Stomach (tissue), 4 donors: ENCODE measurements at regions not wholly inside any gene's neighbourhood (a gene's known extent, or its start where the extent isn't known, plus 50 kb on each side); places are given as distances from the start of the nearest gene placed in this dataset.

Experiments
- EP300 ChIP-seq: sonication (generic); formaldehyde crosslinking; IDR thresholded peaks from one replicate; pipeline ENCODE4 v1.6.1; 2017; ENCODE audit warnings: antibody characterized with exemption
- POLR2A ChIP-seq, 4 donors: fragments of 450-650 bp; IDR thresholded peaks; one replicate each; pipeline ENCODE4 v1.6.1; 2016; ENCODE audit warnings: antibody characterized with exemption in 4 of 4, control low read depth in 2 of 4, mild to moderate bottlenecking in 1 of 4, moderate library complexity in 1 of 4
- POLR2AphosphoS5 ChIP-seq, 3 donors: sonication (generic); formaldehyde crosslinking; IDR thresholded peaks; one replicate each; pipeline ENCODE4 v1.6.1; 2016; ENCODE audit warnings: antibody characterized with exemption in 3 of 3
- TF ChIP-seq, protein P1 (sequence below), 7 experiments: fragments of 450-650 bp in 4 of 7; fragments of 200-600 bp in 3 of 7; sonication (generic) in 3 of 7; IDR thresholded peaks; one replicate each; pipeline ENCODE4 v1.5.1; 2016 to 2019; ENCODE audit warnings: antibody characterized with exemption in 7 of 7, control low read depth in 2 of 7, mild to moderate bottlenecking in 1 of 7

DNA sequence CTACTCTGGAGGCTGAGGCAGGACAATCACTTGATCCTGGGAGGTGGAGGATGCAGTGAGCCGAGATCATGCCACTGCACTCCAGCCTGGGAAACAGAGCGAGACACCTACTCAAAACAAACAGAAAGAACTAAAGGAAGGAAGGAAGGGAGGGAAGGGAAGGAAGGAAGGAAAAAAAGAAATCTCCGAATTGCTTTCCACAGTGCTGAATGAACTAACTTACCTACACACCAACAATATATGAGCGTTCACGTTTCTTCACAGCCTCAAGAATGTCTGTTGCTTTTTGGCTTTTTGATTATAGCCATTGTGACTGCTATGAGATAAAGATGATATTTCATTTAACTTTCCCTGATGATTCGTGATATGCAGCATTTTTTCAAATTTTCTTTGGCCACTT lies 1343.7 kb downstream of the LRFN5 start:
- TF ChIP-seq, protein P1, sequence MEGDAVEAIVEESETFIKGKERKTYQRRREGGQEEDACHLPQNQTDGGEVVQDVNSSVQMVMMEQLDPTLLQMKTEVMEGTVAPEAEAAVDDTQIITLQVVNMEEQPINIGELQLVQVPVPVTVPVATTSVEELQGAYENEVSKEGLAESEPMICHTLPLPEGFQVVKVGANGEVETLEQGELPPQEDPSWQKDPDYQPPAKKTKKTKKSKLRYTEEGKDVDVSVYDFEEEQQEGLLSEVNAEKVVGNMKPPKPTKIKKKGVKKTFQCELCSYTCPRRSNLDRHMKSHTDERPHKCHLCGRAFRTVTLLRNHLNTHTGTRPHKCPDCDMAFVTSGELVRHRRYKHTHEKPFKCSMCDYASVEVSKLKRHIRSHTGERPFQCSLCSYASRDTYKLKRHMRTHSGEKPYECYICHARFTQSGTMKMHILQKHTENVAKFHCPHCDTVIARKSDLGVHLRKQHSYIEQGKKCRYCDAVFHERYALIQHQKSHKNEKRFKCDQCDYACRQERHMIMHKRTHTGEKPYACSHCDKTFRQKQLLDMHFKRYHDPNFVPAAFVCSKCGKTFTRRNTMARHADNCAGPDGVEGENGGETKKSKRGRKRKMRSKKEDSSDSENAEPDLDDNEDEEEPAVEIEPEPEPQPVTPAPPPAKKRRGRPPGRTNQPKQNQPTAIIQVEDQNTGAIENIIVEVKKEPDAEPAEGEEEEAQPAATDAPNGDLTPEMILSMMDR (IDR thresholded peaks at IDR 0.05), result no peak
- no peak for TF ChIP-seq POLR2AphosphoS5 (IDR thresholded peaks at IDR 0.05)
- no peak for TF ChIP-seq POLR2A (IDR thresholded peaks at IDR 0.05)
- no peak for TF ChIP-seq EP300
